GM19324 (cell line): ENCODE measurements at regions not wholly inside any gene's neighbourhood (a gene's known extent, or its start where the extent isn't known, plus 50 kb on each side); places are given as distances from the start of the nearest gene placed in this dataset.

Experiments used
- ATAC-seq: cut with Tn5 transposase; IDR thresholded peaks from one replicate; pipeline ENCODE4 v1.9.1; 2021; ENCODE audit warnings: mild to moderate bottlenecking, moderate library complexity; ENCODE audit not compliant: unreplicated experiment, low FRiP score

DNA sequence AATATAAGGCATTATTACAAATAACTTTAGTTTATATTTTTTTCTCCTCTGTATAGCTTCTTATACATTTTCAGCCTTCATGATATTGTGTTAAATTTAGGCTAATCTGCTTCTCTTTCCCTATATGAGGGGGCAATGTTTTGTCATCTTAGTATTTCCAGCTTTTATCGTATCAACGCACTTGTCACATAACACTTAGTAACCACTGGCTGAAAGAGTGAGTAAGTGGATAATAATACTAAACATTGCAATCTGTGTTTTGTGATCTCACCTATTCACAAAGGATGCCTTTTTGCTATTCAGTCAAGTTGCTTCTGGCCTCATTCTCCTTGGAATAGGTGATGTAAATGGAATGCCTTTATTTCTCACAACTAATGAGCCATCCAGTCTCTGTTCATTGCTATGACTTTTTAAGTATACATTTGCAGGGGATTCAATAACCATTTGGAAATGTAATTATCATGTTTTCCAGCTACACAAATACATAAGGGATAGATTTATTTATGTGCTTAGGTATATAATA lies 260.9 kb downstream of the BMP4 start:
- ATAC-seq, result no peak

DNA sequence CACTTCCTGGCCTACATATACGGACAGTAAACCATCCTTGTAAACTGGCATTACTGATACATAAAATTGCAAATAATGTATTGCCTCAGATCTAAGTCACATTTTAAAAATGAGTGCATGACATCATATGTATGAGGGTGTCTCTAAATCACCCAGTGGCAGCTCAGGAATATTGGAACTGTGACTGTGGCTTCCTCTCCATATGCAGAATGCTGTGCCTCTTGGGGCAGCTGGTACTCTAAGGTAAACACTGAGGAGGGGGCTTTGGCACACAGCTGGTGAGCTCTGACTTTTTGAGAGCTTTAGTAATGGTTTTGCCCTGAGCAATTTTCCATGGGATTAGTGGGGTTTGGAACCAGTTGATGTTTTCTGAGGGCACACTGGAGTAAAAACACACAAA lies 263.7 kb downstream of the BMP4 start:
- no peak for ATAC-seq

GRCh38 chr14:53692451-53692850 lies 264.2 kb downstream of the BMP4 start:
- no peak for ATAC-seq

DNA sequence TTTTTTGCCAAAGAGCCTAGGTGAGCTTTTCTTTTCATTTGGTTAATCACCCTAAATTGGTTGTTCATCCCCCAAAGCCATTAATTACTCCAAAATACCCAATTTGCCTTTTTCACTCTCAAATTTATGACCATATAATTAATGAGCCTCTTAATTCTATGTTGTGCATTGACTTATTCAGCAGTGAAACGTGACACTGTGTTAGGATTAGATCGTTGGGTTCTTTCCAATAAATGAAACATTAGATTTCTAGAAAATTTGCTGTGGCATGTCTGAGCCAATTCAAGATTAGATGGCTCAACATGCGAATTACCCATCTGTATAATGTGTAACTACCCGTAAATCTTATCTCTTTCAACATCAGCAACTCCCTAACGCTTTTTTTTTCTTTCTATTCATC lies 273.4 kb downstream of the BMP4 start:
- no peak for ATAC-seq

- ATAC-seq, result no peak
Measured at GRCh38 chr14:53672526-53672925, 284.1 kb downstream of the BMP4 start.

GRCh38 chr14:53670701-53671100 lies 285.9 kb downstream of the BMP4 start:
- no peak for ATAC-seq

DNA sequence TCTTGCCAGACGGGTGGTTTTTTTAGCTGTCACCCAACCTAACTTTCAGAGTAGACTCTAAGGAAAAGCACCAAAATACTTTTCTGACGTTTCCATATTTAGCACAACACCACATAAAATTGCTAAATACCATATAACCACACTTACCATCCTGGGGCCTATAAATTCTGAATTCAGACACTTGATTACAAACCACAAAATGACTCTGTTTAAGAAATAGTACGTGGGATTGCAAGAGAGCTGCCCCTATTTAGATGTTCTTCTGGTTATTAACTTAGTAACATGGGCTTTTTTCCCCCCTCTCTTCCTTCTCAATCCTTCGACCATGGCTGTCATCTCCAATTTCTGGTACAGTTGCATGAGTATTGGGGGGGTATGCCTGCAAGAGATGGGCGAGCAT lies 287.7 kb downstream of the BMP4 start:
- no peak for ATAC-seq

- no peak for ATAC-seq
Measured at GRCh38 chr14:53663709-53664108, 292.9 kb downstream of the BMP4 start.

DNA sequence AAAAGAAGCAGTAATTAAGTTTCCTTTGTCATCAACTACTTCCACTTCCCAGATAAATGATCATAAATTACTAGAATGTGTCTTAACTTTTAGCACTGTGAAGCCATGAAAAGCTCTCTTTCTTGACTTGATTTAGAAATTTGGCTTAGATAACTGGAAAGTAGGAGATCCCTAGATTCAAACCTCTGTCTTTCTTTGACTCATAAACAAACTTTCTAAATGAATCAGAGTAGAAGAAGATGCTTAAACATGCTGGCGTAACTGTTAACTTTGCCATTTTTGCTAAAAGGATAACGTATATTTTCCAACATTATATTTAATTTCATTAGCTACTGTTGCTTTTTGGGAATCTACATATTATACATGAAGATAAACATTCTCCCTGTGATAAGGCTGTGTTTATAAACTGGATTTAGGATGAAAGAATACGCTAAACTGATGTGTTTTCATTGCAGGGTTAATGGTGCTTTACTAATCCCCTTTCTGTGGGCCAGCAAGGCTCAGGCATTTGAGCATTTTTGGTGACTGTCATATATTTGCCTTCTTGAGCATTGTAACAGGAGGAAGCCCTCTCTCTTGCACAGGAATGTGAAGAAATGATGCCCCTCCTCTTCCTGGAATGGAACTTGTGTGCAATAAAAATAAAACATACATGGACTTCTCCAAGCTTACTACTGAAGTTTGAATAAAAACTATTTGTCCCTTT lies 301.4 kb downstream of the BMP4 start:
- ATAC-seq, result no peak

DNA sequence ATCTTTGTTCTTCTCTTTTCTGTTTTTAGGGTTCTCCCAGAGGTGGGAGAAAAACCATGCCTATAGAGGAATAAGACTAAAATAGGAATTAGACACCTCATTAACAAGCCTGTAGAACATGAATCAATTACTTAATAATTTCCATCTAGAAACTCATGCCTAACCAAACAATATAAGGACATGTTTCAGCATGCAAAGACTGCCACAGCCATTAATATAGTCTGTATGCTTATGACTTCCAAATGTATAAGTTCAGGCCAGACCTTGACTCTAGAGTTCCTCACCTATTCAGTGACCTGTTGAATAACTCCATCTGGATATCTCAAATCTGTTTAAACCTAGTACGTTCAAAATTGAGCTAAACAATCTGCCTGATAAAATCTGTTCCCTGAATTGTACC lies 304.6 kb downstream of the BMP4 start:
- ATAC-seq, result no peak

DNA sequence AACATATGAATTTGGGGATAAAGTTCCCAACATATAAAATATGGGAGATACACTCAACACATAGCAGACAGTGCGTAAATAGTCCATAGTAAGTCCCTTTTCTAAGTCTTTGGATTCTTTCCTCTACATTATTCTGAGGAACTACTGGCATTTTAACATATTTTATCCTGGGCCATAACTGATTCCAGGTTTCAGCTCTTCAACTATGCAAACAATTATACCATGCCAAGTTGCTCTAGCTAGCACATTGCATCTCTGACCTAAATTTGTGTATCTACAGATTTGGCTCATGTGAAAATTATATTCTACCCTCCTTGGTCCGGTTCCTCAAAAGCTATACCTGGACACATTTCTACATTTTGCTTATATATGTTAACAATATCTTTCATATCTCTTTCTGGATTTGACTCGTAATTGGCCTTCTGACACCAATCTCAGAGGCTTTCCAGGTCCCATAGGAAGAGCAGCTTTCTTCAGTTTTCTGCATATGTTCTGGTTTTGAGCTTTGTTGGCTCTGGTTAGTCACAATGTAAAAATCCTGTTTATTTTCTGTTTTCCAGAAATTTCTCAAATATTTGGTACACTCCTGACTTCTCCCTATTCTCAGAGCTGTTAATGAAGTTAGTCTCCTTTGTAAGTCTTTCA lies 305.4 kb downstream of the BMP4 start:
- ATAC-seq, result no peak

DNA sequence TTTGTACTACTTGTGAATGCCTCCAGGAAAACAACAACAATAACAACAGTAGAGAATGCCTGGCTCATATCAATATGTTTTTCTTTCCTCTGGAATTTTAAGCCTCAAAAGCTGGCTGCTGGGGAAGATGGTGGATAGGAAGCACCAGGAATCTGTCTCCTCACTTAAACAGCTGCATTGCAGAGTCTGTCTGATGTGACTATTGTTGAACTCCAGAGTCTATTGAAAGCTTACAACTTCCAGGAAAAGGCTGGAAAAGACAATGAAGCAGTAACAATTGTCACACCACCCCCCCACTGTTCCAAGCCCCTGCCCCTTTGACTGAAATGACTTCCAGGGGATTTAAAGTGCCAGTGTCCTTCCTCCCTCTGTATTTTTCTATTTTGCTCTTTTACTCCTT lies 309.7 kb downstream of the BMP4 start:
- no peak for ATAC-seq

DNA sequence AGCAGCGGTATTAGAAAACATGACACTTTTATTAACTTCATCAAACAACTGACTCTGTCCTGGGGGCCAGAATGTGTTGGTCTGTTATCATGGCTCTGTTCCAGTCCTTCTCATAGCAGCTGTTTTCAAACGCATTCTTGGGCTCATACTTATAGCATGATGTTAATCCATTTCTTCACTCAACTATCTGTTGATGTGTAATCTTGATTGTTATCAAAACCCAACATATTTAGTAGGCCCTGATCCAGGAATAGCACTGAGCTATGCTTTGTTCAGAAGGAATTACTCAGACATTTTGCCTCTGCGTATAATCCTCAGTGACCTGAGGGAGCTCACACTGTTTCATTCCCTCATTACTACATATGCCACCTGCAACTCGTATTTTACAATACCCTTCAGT lies 315.9 kb downstream of the BMP4 start:
- ATAC-seq, result no peak

GRCh38 chr14:53638966-53639365 lies 317.7 kb downstream of the BMP4 start:
- no peak for ATAC-seq

DNA sequence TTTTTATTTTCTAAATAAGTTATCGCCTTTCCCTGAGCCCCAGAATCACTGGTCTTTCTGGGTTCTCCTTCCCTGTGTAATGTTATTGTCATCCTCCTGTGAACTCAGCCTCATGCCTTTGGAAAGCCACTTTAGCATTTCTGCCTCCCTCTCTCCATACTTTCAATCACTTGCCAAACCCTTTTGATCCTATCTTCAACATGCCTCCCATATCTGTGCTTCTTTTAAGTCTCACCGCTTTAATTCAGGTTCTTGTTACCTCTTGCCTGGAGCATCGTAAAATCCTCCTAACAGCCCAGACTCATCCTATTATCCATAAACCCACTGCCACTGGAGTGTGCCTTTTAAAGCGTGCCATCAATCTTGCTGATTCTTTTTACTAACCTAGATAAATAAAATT lies 321.8 kb downstream of the BMP4 start:
- ATAC-seq, result no peak

GRCh38 chr14:53630336-53630735 lies 326.3 kb downstream of the BMP4 start:
- no peak for ATAC-seq

DNA sequence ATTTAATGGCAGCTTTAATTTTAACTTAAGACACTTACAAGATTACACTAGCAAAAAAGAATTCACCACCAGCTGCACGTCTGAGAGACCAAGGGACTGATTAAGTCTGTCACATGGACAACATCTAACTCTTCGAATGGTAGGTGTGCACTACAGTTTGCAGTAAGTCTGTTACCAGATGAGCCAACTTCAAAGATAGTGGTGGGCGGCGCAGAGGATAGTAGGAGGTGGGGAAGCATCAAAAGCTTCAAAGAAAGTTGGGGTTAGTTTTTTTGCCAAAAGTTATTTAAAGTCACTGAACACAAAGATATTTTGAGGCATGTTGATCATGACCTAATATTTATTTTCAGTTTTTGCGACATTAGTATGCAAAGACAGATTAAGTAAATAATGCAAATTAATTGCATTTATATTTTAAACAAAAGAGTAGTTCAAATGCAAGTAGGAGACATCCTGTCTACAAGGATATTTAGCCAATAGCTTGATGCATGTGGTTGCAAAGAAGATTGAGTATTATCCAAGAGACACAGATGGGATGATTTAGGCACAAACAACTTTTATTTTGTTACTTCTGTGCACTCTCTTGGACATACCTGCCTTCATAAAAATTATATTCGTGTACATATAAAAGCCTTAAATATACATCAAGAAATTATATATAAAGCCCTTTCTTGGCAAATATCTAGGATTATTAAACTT lies 327.7 kb downstream of the BMP4 start:
- no peak for ATAC-seq

DNA sequence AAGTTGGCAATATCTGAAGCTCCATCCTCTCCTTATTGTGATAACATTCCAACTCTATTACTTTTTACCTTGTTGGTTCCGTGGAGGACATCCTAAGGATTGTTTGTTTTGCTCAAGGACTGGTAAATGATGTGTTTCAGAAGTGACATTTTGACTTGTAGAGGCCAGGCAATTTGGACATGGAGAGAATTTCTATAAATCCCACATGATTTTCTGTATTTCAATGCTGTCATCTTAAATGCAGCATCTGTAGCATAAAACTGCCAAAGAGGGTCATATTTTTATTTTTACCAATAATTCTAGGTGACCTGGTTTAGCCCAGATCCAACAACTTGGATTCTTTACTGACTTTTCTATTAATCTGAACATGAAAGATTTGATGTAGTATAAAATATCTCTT lies 328.4 kb downstream of the BMP4 start:
- ATAC-seq, result no peak

- ATAC-seq, result no peak
Measured at GRCh38 chr14:53626761-53627160, 329.9 kb downstream of the BMP4 start.

GRCh38 chr14:53622447-53622846 lies 334.2 kb downstream of the BMP4 start:
- no peak for ATAC-seq

DNA sequence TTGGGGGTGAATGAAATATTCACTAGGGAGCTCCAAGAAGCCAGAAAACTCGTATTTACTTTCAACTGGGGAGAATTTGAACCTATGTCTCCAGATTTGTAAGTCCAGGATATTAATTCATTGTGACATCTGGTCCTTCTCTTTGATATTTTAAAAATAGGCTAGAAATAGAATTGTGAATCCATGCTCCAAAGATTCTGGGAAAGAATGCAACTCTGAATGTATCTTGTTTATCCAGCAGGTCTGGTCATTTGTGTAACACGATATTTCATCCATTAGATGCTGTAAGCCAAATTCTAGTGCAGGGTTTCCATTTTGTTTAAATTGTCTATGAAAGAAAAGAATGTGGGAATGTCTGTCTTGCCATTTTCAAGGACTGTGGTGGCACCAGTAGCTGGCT lies 334.7 kb downstream of the BMP4 start:
- no peak for ATAC-seq

GRCh38 chr14:53621433-53621832 lies 335.2 kb downstream of the BMP4 start:
- ATAC-seq, result no peak
